Effector memory CD4-positive, alpha-beta T cell (primary cell): ENCODE measurements at regions not wholly inside any gene's neighbourhood (a gene's known extent, or its start where the extent isn't known, plus 50 kb on each side); places are given as distances from the start of the nearest gene placed in this dataset.
A peak's percentile ranks its signal among the peaks of the same experiment; 100 is the strongest.

Experiments used
- DNase-seq, 3 donors: peaks; one replicate each; pipeline ENCODE4 v3.0.0-alpha.2; 2020
- H3K27ac ChIP-seq: 2 replicates; pipeline ENCODE4 v1.7.0; 2013; ENCODE audit warnings: mild to moderate bottlenecking, low read length, moderate library complexity; ENCODE audit not compliant: insufficient read depth, poor library complexity, severe bottlenecking
- H3K27me3 ChIP-seq: replicated peaks from 2 replicates; pipeline ENCODE4 v1.7.0; 2013; ENCODE audit warnings: mild to moderate bottlenecking, low read length; ENCODE audit not compliant: insufficient read depth, control insufficient read depth, poor library complexity, severe bottlenecking
- H3K36me3 ChIP-seq: 2 replicates; pipeline ENCODE4 v1.7.0; 2013; ENCODE audit warnings: mild to moderate bottlenecking, low read length, moderate library complexity; ENCODE audit not compliant: control insufficient read depth, insufficient read depth
- H3K4me1 ChIP-seq: 2 replicates; pipeline ENCODE4 v1.7.0; 2013; ENCODE audit warnings: low read length, mild to moderate bottlenecking; ENCODE audit not compliant: control insufficient read depth, insufficient read depth, poor library complexity, severe bottlenecking
- H3K4me3 ChIP-seq: 2 replicates; pipeline ENCODE4 v1.7.0; 2013; ENCODE audit warnings: low read length, low read depth, mild to moderate bottlenecking; ENCODE audit not compliant: insufficient read depth, poor library complexity, severe bottlenecking
- H3K9me3 ChIP-seq: 2 replicates; pipeline ENCODE4 v1.7.0; 2013; ENCODE audit warnings: mild to moderate bottlenecking, low read length, moderate library complexity; ENCODE audit not compliant: control insufficient read depth

GRCh38 chr5:133868946-133869518 lies 99.4 kb downstream of the C5orf15 start:
- Histone ChIP-seq H3K4me1 (no peaks in the 10 kb centered on the region), H3K27me3 (no peaks in the 10 kb centered on the region), H3K36me3 (no peaks in the 10 kb centered on the region), H3K4me3 (no peak overlapping the region), H3K27ac (no peak overlapping the region), H3K9me3 (no peaks in the 10 kb centered on the region)
- DNase-seq, result peak in 2 of 3 donors; percentile 4 to 31

- no peak overlapping the region for H3K27ac ChIP-seq
- no peaks in the 10 kb centered on the region for H3K4me1 ChIP-seq
- H3K36me3 ChIP-seq, result no peaks in the 10 kb centered on the region
- H3K9me3 ChIP-seq, result no peaks in the 10 kb centered on the region
- no peaks in the 10 kb centered on the region for H3K27me3 ChIP-seq
- no peak overlapping the region for H3K4me3 ChIP-seq
- no peak for DNase-seq
Measured at GRCh38 chr5:133867851-133868545, 100.4 kb downstream of the C5orf15 start.

- no peaks in the 10 kb centered on the region for H3K27me3 ChIP-seq
- H3K4me1 ChIP-seq, result no peaks in the 10 kb centered on the region
- no peak overlapping the region for H3K4me3 ChIP-seq
- no peak overlapping the region for H3K27ac ChIP-seq
- H3K36me3 ChIP-seq, result no peaks in the 10 kb centered on the region
- no peaks in the 10 kb centered on the region for H3K9me3 ChIP-seq
- DNase-seq, result no peak
Measured at GRCh38 chr5:133867341-133867740, 101.1 kb downstream of the C5orf15 start.

GRCh38 chr5:133866903-133867245 lies 101.6 kb downstream of the C5orf15 start:
- Histone ChIP-seq H3K4me3 (no peak overlapping the region), H3K27me3 (no peaks in the 10 kb centered on the region), H3K27ac (no peak overlapping the region), H3K36me3 (no peaks in the 10 kb centered on the region), H3K4me1 (no peaks in the 10 kb centered on the region), H3K9me3 (no peaks in the 10 kb centered on the region)
- no peak for DNase-seq

GRCh38 chr5:133866160-133866902 lies 102.1 kb downstream of the C5orf15 start:
- Histone ChIP-seq H3K4me3 (no peak overlapping the region), H3K27me3 (no peaks in the 10 kb centered on the region), H3K36me3 (no peaks in the 10 kb centered on the region), H3K9me3 (no peaks in the 10 kb centered on the region), H3K27ac (no peak overlapping the region), H3K4me1 (no peaks in the 10 kb centered on the region)
- DNase-seq, result no peak

GRCh38 chr5:133865113-133865512 lies 103.3 kb downstream of the C5orf15 start:
- Histone ChIP-seq H3K9me3 (no peaks in the 10 kb centered on the region), H3K4me3 (no peak overlapping the region), H3K36me3 (no peaks in the 10 kb centered on the region), H3K27me3 (no peaks in the 10 kb centered on the region), H3K4me1 (no peaks in the 10 kb centered on the region), H3K27ac (no peak overlapping the region)
- no peak for DNase-seq

- no peaks in the 10 kb centered on the region for H3K36me3 ChIP-seq
- H3K4me1 ChIP-seq, result no peaks in the 10 kb centered on the region
- no peak overlapping the region for H3K4me3 ChIP-seq
- no peaks in the 10 kb centered on the region for H3K27me3 ChIP-seq
- H3K9me3 ChIP-seq, result no peaks in the 10 kb centered on the region
- DNase-seq, result no peak
- H3K27ac ChIP-seq, result no peak overlapping the region
Measured at GRCh38 chr5:133864711-133865110, 103.7 kb downstream of the C5orf15 start.

GRCh38 chr5:133863857-133864585 lies 104.4 kb downstream of the C5orf15 start:
- no peaks in the 10 kb centered on the region for H3K27me3 ChIP-seq
- H3K4me3 ChIP-seq, result no peak overlapping the region
- H3K36me3 ChIP-seq, result no peaks in the 10 kb centered on the region
- H3K4me1 ChIP-seq, result no peaks in the 10 kb centered on the region
- H3K9me3 ChIP-seq, result no peaks in the 10 kb centered on the region
- DNase-seq, result no peak
- no peak overlapping the region for H3K27ac ChIP-seq

- Histone ChIP-seq H3K4me3 (no peak overlapping the region), H3K36me3 (no peaks in the 10 kb centered on the region), H3K27me3 (no peaks in the 10 kb centered on the region), H3K9me3 (no peaks in the 10 kb centered on the region), H3K4me1 (no peaks in the 10 kb centered on the region), H3K27ac (no peak overlapping the region)
- DNase-seq, result no peak
Measured at GRCh38 chr5:133861161-133861737, 107.2 kb downstream of the C5orf15 start.
